ENCODE measurements at regions not wholly inside any gene's neighbourhood (a gene's known extent, or its start where the extent isn't known, plus 50 kb on each side); places are given as distances from the start of the nearest gene placed in this dataset.

GRCh38 chr2:12244070-12244469 is 472.7 kb upstream of the TRIB2 start:
- DNase-seq (ENCODE audit: insufficient read length, low spot score) (no peak), FAIRE-seq (no peak)
- TF ChIP-seq TAF1 (IDR thresholded peaks at IDR 0.05; ENCODE audit: low read depth, low read length), result no peak
- TF ChIP-seq SPI1 (IDR thresholded peaks at IDR 0.05; ENCODE audit: low read depth, low read length), result no peak
- no peak for TF ChIP-seq POU2F2 (IDR thresholded peaks at IDR 0.05; ENCODE audit: low read depth, low read length)

GRCh38 chr2:12251121-12251520 is 465.6 kb upstream of the TRIB2 start:
- TF ChIP-seq PAX5 (IDR thresholded peaks at IDR 0.05; ENCODE audit: insufficient read depth, low read length, severe bottlenecking), result no peak
- no peak for TF ChIP-seq TAF1 (IDR thresholded peaks at IDR 0.05; ENCODE audit: low read depth, low read length)
- TF ChIP-seq POU2F2 (IDR thresholded peaks at IDR 0.05; ENCODE audit: low read depth, low read length), result no peak
- no peak for TF ChIP-seq POLR2A (IDR thresholded peaks at IDR 0.05; ENCODE audit: low read depth, low read length)
- no peak for TF ChIP-seq POLR2AphosphoS5 (IDR thresholded peaks at IDR 0.05; ENCODE audit: low read depth, low read length)
- TF ChIP-seq SPI1 (IDR thresholded peaks at IDR 0.05; ENCODE audit: low read depth, low read length), result no peak
- no peak for DNase-seq (ENCODE audit: insufficient read length, low spot score)
- no peak for FAIRE-seq

GRCh38 chr2:12251749-12252148 is 465.0 kb upstream of the TRIB2 start:
- TF ChIP-seq POLR2A (IDR thresholded peaks at IDR 0.05; ENCODE audit: low read depth, low read length) (no peak), TAF1 (IDR thresholded peaks at IDR 0.05; ENCODE audit: low read depth, low read length) (no peak), POLR2AphosphoS5 (IDR thresholded peaks at IDR 0.05; ENCODE audit: low read depth, low read length) (no peak), PAX5 (IDR thresholded peaks at IDR 0.05; ENCODE audit: insufficient read depth, low read length, severe bottlenecking) (no peak), POU2F2 (IDR thresholded peaks at IDR 0.05; ENCODE audit: low read depth, low read length) (no peak), SPI1 (IDR thresholded peaks at IDR 0.05; ENCODE audit: low read depth, low read length) (no peak)
- DNase-seq (ENCODE audit: insufficient read length, low spot score) (no peak), FAIRE-seq (no peak)

GRCh38 chr2:12253167-12253778 is 463.5 kb upstream of the TRIB2 start:
- DNase-seq (ENCODE audit: insufficient read length, low spot score) (no peak), FAIRE-seq (no peak)
- TF ChIP-seq POU2F2 (IDR thresholded peaks at IDR 0.05; ENCODE audit: low read depth, low read length) (no peak), TAF1 (IDR thresholded peaks at IDR 0.05; ENCODE audit: low read depth, low read length) (no peak), POLR2AphosphoS5 (IDR thresholded peaks at IDR 0.05; ENCODE audit: low read depth, low read length) (no peak), PAX5 (IDR thresholded peaks at IDR 0.05; ENCODE audit: insufficient read depth, low read length, severe bottlenecking) (no peak), POLR2A (IDR thresholded peaks at IDR 0.05; ENCODE audit: low read depth, low read length) (no peak), SPI1 (IDR thresholded peaks at IDR 0.05; ENCODE audit: low read depth, low read length) (no peak)

GRCh38 chr2:12254280-12254860 is 462.4 kb upstream of the TRIB2 start:
- no peak for TF ChIP-seq POLR2A (IDR thresholded peaks at IDR 0.05; ENCODE audit: low read depth, low read length)
- DNase-seq (ENCODE audit: insufficient read length, low spot score), result no peak
- FAIRE-seq, result peak; percentile 13

- FAIRE-seq (no peak), DNase-seq (ENCODE audit: insufficient read length, low spot score) (no peak)
- TF ChIP-seq POLR2AphosphoS5 (IDR thresholded peaks at IDR 0.05; ENCODE audit: low read depth, low read length) (no peak), POU2F2 (IDR thresholded peaks at IDR 0.05; ENCODE audit: low read depth, low read length) (no peak), SPI1 (IDR thresholded peaks at IDR 0.05; ENCODE audit: low read depth, low read length) (no peak), TAF1 (IDR thresholded peaks at IDR 0.05; ENCODE audit: low read depth, low read length) (no peak), PAX5 (IDR thresholded peaks at IDR 0.05; ENCODE audit: insufficient read depth, low read length, severe bottlenecking) (no peak), POLR2A (IDR thresholded peaks at IDR 0.05; ENCODE audit: low read depth, low read length) (no peak)
Measured at GRCh38 chr2:12256206-12256605, 460.5 kb upstream of the TRIB2 start.

- DNase-seq (ENCODE audit: insufficient read length, low spot score) (no peak), FAIRE-seq (no peak)
- no peak for TF ChIP-seq TAF1 (IDR thresholded peaks at IDR 0.05; ENCODE audit: low read depth, low read length)
- TF ChIP-seq POU2F2 (IDR thresholded peaks at IDR 0.05; ENCODE audit: low read depth, low read length), result no peak
- TF ChIP-seq PAX5 (IDR thresholded peaks at IDR 0.05; ENCODE audit: insufficient read depth, low read length, severe bottlenecking), result no peak
- TF ChIP-seq POLR2A (IDR thresholded peaks at IDR 0.05; ENCODE audit: low read depth, low read length), result no peak
- TF ChIP-seq POLR2AphosphoS5 (IDR thresholded peaks at IDR 0.05; ENCODE audit: low read depth, low read length), result no peak
- no peak for TF ChIP-seq SPI1 (IDR thresholded peaks at IDR 0.05; ENCODE audit: low read depth, low read length)
Measured at GRCh38 chr2:12257476-12257875, 459.3 kb upstream of the TRIB2 start.

GRCh38 chr2:12259493-12259892 is 457.2 kb upstream of the TRIB2 start:
- no peak for TF ChIP-seq SPI1 (IDR thresholded peaks at IDR 0.05; ENCODE audit: low read depth, low read length)
- no peak for TF ChIP-seq PAX5 (IDR thresholded peaks at IDR 0.05; ENCODE audit: insufficient read depth, low read length, severe bottlenecking)
- no peak for TF ChIP-seq POU2F2 (IDR thresholded peaks at IDR 0.05; ENCODE audit: low read depth, low read length)
- TF ChIP-seq TAF1 (IDR thresholded peaks at IDR 0.05; ENCODE audit: low read depth, low read length), result no peak
- no peak for TF ChIP-seq POLR2AphosphoS5 (IDR thresholded peaks at IDR 0.05; ENCODE audit: low read depth, low read length)
- TF ChIP-seq POLR2A (IDR thresholded peaks at IDR 0.05; ENCODE audit: low read depth, low read length), result no peak
- DNase-seq (ENCODE audit: insufficient read length, low spot score) (no peak), FAIRE-seq (no peak)

GRCh38 chr2:12261986-12262680 is 454.6 kb upstream of the TRIB2 start:
- FAIRE-seq (no peak), DNase-seq (ENCODE audit: insufficient read length, low spot score) (no peak)
- TF ChIP-seq TAF1 (IDR thresholded peaks at IDR 0.05; ENCODE audit: low read depth, low read length) (no peak), POLR2AphosphoS5 (IDR thresholded peaks at IDR 0.05; ENCODE audit: low read depth, low read length) (no peak), POLR2A (IDR thresholded peaks at IDR 0.05; ENCODE audit: low read depth, low read length) (no peak), SPI1 (IDR thresholded peaks at IDR 0.05; ENCODE audit: low read depth, low read length) (no peak), PAX5 (IDR thresholded peaks at IDR 0.05; ENCODE audit: insufficient read depth, low read length, severe bottlenecking) (no peak)
